ENCODE measurements at regions not wholly inside any gene's neighbourhood (a gene's known extent, or its start where the extent isn't known, plus 50 kb on each side); places are given as distances from the start of the nearest gene placed in this dataset.
"Not testable (repeated sequence)": the region's sequence is repeated elsewhere in the genome, so short reads cannot be mapped to it uniquely, and the experiment has no call there.

GRCh38 chr10:117754770-117755658 is 212.5 kb downstream of the EMX2 start:
- DNase-seq = no peak

- no peak for DNase-seq
Observed at GRCh38 chr10:117755659-117756014, 213.1 kb downstream of the EMX2 start.

DNA sequence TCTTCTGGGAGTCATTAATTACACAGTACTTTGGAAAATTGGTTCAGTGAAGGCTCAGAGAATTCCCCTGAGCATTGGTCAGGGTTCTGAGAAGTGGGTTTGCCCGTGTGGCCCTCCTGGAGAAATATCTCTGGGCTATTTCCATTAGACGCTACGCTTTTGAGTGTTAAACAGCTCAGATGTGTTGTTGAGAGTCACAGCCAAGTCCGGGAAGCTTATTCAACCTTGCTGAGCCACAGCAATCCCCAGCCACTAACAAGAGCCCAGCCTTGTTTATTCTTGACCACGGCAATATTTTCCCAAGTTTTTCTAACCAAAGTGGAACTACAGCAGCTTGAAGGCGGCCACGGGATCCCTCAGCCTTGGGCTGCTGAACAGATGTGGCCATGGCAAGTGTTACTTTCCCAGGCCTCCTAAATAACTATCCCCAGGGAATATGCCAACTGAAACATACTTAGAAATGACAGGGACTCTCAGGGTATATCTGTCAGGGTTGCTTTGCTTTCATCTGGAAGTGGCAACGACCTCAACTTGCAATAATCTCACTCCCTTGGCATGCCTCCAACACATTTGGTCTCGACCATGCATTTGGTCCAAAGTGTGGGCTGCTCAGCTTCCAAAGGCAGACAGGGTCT is 214.7 kb downstream of the EMX2 start:
- no peak for DNase-seq

- no peak for DNase-seq
Observed at GRCh38 chr10:117759266-117759665, 216.7 kb downstream of the EMX2 start.

DNA sequence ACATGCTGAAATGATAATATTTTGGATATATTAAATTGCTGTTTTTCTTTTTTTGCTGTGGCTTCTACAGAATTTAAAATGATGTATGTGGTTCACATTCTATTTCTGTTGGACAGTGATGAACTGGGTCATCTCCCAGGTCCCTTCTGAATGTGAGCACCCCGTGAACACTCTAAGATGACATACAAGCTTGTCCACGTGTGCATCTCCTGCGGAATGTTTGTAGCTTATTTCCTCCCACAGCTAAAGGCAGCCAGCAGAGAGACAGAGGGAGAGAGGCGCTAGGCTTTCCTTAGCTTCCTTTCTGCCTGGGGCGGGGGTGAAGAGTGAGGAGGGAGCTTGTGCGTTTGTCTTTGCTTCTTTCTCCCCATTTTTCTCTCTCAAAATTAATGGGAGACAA is 219.1 kb downstream of the EMX2 start:
- DNase-seq = no peak

GRCh38 chr10:117762126-117762818 is 219.7 kb downstream of the EMX2 start:
- no peak for DNase-seq

- DNase-seq = no peak
Observed at GRCh38 chr10:117762819-117763172, 220.2 kb downstream of the EMX2 start.

DNA sequence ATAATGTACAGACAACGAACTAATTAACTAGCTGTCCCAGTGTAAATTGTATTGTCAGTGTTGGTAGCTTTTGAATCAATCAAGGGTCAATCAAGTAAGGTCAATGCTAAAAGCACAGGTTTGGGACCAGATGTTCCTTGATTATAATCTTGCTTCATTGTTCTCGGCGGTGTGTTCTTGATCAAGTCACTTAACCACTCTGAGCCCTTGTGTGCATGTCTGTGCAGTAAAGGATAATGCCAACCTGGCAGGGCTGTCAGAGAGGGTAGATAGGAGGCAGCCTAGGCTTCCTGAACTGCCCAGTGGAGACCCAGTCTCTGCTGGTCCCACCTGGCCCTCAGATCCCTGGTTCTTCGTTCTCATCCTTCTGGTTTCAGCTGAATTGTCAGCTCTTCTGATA is 221.0 kb downstream of the EMX2 start:
- no peak for DNase-seq

GRCh38 chr10:117768333-117769042 is 225.9 kb downstream of the EMX2 start:
- no peak for DNase-seq

GRCh38 chr10:117775526-117775925 is 233.0 kb downstream of the EMX2 start:
- no peak for DNase-seq

DNA sequence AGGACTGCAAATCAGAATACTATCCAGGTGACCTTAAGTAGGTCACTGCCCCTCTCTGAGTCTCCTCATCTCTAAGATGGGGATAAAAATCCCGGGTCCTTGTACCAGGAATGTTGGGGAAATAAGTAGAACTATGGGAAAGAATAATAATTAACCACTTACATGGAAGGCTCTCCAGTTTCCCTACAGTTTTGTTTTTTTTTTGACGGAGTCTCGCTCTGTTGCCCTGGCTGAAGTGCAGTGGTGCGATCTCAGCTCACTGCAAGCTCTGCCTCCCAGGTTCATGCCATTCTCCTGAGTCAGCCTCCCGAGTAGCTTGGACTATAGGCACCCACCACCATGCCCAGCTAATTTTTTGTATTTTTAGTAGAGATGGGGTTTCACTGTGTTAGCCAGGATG is 234.7 kb downstream of the EMX2 start:
- not testable (repeated sequence) for DNase-seq

DNA sequence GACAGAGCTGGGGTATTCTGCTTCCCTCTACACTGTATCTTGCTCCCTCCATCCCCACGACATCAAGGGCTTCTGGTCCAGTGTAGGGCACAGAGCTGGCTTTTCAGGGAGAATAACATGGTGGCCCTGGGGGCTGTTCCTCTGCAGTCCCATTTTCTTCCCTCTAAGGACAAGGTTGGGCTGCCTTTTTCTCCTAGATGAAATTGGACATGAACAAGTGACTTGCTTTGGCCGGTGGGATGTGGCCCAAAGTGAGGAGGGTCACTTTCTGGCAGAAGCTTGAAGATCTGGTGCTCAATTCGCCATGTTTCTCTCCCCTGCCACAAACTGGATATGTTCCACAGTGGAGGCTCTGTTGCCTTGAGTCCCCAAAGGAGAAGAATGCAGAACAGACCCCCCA is 235.7 kb downstream of the EMX2 start:
- DNase-seq = no peak

DNA sequence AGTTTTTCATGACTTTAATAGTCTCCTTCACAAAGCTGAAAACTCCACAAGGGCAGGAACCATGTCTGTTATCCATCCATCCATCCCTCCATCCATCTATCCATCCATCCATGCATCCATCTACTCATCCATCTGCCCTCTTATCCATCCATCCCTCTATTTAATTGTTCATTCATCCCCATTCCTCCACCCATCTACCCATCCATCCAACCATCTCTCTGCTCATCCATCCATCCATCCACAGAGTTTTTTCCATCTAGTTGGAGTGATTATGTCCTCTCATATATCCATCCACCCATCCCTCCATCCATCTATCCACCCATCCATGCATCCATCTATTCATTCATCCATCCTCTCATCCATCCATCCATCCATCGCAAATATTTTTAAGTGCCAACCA is 237.9 kb downstream of the EMX2 start:
- DNase-seq = no peak

- no peak for DNase-seq
Observed at GRCh38 chr10:117781216-117781831, 238.8 kb downstream of the EMX2 start.

GRCh38 chr10:117782276-117782675 is 239.7 kb downstream of the EMX2 start:
- DNase-seq = no peak

DNA sequence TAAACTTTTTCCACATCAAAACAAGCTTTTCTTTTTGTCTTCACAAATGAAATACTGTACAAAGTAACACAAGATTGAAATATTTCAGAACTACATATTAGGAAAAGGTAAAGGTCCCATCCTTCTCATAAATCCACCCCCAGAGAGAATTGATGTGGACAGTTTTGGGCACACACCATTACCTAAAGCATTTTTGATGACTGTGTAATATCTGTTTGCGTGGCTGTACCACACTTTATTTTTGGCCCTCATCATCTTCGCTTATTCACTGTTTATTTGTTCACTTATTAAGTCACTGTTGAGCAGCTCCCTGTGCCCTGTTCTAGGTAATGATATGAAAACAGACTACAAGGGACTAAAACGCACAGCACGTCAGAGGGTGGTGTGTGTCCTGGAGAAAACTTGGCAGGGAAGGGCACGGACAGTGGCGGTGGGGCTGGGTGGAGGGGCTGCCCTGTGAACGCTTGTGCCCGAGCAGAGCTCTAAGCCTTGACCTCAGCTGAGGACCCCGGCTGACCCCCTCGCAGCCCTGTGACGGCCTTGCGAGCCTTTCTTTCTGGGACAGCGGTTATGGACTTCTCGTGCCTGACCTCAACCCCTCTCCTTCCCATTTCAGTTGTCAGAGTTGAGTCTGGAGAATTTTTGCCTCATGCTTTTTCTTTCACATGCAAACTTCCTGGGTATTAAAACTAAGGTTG is 241.3 kb downstream of the EMX2 start:
- DNase-seq = no peak

GRCh38 chr10:117784776-117785175 is 242.2 kb downstream of the EMX2 start:
- DNase-seq = no peak

- no peak for DNase-seq
Observed at GRCh38 chr10:117788911-117789310, 246.4 kb downstream of the EMX2 start.

DNA sequence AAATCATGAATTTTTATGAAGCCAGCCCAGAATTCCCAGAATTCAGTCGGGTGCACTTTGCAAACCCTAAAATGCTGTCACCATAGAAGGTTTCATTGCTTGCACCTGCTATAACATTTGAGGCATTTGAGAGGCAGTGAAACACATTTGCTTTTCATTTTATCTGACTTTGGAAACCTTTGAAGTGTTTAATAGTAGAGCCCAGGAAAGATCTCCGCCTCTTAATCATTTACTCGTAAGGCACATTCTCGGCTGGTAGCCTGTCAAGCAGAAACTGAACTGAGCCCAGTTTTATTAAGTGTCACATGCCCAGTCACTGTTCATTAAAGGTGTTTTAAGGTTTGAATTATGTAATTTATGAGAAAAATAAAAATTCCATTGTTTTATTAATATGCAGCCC is 247.6 kb downstream of the EMX2 start:
- DNase-seq = no peak

GRCh38 chr10:117790621-117791020 is 248.1 kb downstream of the EMX2 start:
- no peak for DNase-seq

- DNase-seq = no peak
Observed at GRCh38 chr10:117792214-117792613, 249.7 kb downstream of the EMX2 start.

DNA sequence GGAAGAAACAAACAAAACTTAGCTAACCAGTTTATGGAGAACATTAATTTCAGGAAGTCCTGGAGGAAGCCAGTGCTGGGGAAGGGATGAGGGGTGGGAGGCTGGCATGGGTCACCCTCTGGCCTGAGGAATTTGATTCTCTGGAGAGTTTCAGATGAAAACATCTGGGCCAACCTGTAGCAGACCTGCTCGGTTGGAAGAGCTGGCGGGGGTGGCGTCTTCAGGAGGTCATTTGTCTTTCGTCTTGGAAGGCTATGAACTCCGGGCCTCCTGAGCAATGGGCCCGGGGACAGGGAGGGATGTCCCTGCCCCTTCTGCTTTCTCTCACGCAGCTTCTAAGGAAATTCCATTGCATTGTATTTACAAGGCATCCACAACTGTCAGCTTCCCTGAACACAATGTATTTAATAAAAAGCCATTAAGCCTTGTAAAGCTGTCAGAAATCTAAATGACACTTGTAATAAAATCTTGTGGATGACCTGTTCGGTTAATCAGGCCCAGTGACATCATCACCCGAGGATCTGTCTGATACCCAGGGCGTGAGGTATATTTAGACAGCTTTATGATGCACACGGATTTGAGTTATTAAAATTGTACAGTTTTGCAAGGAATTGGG is 250.5 kb downstream of the RAB11FIP2 start:
- DNase-seq = no peak
